Body of pancreas (tissue), 4 donors: ENCODE measurements at regions not wholly inside any gene's neighbourhood (a gene's known extent, or its start where the extent isn't known, plus 50 kb on each side); places are given as distances from the start of the nearest gene placed in this dataset.

Experiments
- CTCF ChIP-seq, 7 experiments: fragments of 450-650 bp in 4 of 7; fragments of 200-600 bp in 3 of 7; sonication (generic) in 3 of 7; IDR thresholded peaks; one replicate each; pipeline ENCODE4 v1.5.1; 2016 to 2019; ENCODE audit warnings: antibody characterized with exemption in 7 of 7
- POLR2A ChIP-seq, 3 donors: fragments of 450-650 bp; IDR thresholded peaks; one replicate each; pipeline ENCODE4 v1.6.1; 2016; ENCODE audit warnings: antibody characterized with exemption in 3 of 3, mild to moderate bottlenecking in 2 of 3

GRCh38 chr18:41165625-41166024, 789.4 kb upstream of the PIK3C3 start:
- no peak for TF ChIP-seq POLR2A (IDR thresholded peaks at IDR 0.05)
- TF ChIP-seq CTCF (IDR thresholded peaks at IDR 0.05), result no peak
